ENCODE measurements at regions not wholly inside any gene's neighbourhood (a gene's known extent, or its start where the extent isn't known, plus 50 kb on each side); places are given as distances from the start of the nearest gene placed in this dataset.

GRCh38 chrX:43590150-43590549 lies 65.9 kb upstream of the MAOA start:
- Histone ChIP-seq H3K9me3 (ENCODE audit: control insufficient read depth, insufficient read depth, low read depth, low read length) (no peaks in the 10 kb centered on the region), H3K27ac (ENCODE audit: extremely low read depth, low read depth, low read length) (no peak overlapping the region), H3K36me3 (ENCODE audit: control insufficient read depth in 2 of 2, insufficient read depth in 1 of 2, low read length in 2 of 2) (no peaks in the 10 kb centered on the region), H3K4me1 (ENCODE audit: control insufficient read depth, insufficient read depth, low read length) (no peaks in the 10 kb centered on the region), H3K4me3 (ENCODE audit: low read depth, low read length) (no peak overlapping the region)
- POLR2A ChIA-PET = no interaction called here
- TF ChIP-seq ZNF792 (tag by site-specific recombination; IDR thresholded peaks at IDR 0.05) (no peak), ZSCAN30 (tag by site-specific recombination; IDR thresholded peaks at IDR 0.05) (no peak)
- CTCF ChIA-PET = interaction anchor here (0.6 kb wide), 1 partner anchor 102 kb away, joined by 3 read pairs; no protein-coding TSS in a partner anchor

DNA sequence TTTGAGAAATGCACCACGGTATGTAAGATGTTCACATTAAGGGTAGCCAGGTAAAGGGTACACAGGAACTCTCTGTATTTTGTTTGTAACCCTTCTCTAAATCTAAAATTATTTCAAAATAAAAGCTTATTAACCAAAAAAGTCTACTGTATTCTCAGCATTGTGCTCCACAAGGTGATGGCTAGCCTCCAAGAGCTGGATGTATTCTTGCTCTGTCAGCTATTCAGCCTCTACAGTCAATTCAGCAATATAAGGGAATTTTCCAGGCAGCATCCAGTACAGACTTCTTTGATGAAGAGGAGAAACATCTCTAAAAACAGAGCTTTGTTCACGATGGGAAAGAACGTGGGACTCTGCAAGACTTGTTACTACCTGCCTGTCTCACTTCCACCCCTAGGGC lies 63.5 kb upstream of the MAOA start:
- no peaks in the 10 kb centered on the region for H3K4me1 ChIP-seq (ENCODE audit: control insufficient read depth, insufficient read depth, low read length)
- no peak for TF ChIP-seq ZSCAN18 (tag by site-specific recombination; IDR thresholded peaks at IDR 0.05)
- no peak for TF ChIP-seq KLF10 (tag by site-specific recombination; IDR thresholded peaks at IDR 0.05)
- TF ChIP-seq ZNF76 (tag by site-specific recombination; IDR thresholded peaks at IDR 0.05; ENCODE audit: borderline replicate concordance, low read depth) = no peak
- TF ChIP-seq ZNF324 (tag by site-specific recombination; IDR thresholded peaks at IDR 0.05) = no peak
- TF ChIP-seq KLF1 (tag by site-specific recombination; IDR thresholded peaks at IDR 0.05) = no peak
- no peak for TF ChIP-seq ZNF785 (tag by site-specific recombination; IDR thresholded peaks at IDR 0.05)
- no peaks in the 10 kb centered on the region for H3K36me3 ChIP-seq (ENCODE audit: control insufficient read depth in 2 of 2, insufficient read depth in 1 of 2, low read length in 2 of 2)
- no peak overlapping the region for H3K27ac ChIP-seq (ENCODE audit: extremely low read depth, low read depth, low read length)
- H3K4me3 ChIP-seq (ENCODE audit: low read depth, low read length) = no peak overlapping the region
- ChIA-PET POLR2A (no interaction called here), CTCF (interaction anchor here (0.6 to 1.2 kb wide), 2 partner anchors 62 to 158 kb away, joined by 3 to 4 read pairs; no protein-coding TSS in a partner anchor)
- H3K9me3 ChIP-seq (ENCODE audit: control insufficient read depth, insufficient read depth, low read depth, low read length) = no peaks in the 10 kb centered on the region

- H3K27ac ChIP-seq (ENCODE audit: extremely low read depth, low read depth, low read length) = no peak overlapping the region
- no peaks in the 10 kb centered on the region for H3K4me1 ChIP-seq (ENCODE audit: control insufficient read depth, insufficient read depth, low read length)
- H3K36me3 ChIP-seq (ENCODE audit: control insufficient read depth in 2 of 2, insufficient read depth in 1 of 2, low read length in 2 of 2) = no peaks in the 10 kb centered on the region
- ChIA-PET POLR2A (no interaction called here), CTCF (no interaction called here)
- TF ChIP-seq ZNF426 (tag by site-specific recombination; IDR thresholded peaks at IDR 0.05) (no peak), ZXDB (tag by site-specific recombination; IDR thresholded peaks at IDR 0.05) (no peak), ZNF292 (tag by site-specific recombination; IDR thresholded peaks at IDR 0.05; ENCODE audit: borderline replicate concordance, low read depth) (no peak), ZNF211 (tag by site-specific recombination; IDR thresholded peaks at IDR 0.05; ENCODE audit: low read depth) (no peak), ZNF747 (tag by site-specific recombination; IDR thresholded peaks at IDR 0.05) (no peak), WT1 (tag by site-specific recombination; IDR thresholded peaks at IDR 0.05) (no peak), ZNF530 (tag by site-specific recombination; IDR thresholded peaks at IDR 0.05; ENCODE audit: low read depth) (no peak), ZNF600 (tag by site-specific recombination; IDR thresholded peaks at IDR 0.05) (no peak), ZNF311 (tag by site-specific recombination; IDR thresholded peaks at IDR 0.05; ENCODE audit: borderline replicate concordance) (no peak), ZNF10 (tag by site-specific recombination; IDR thresholded peaks at IDR 0.05) (no peak), ZNF677 (tag by site-specific recombination; IDR thresholded peaks at IDR 0.05) (no peak), PATZ1 (tag by site-specific recombination; IDR thresholded peaks at IDR 0.05) (no peak), ZNF416 (tag by site-specific recombination; IDR thresholded peaks at IDR 0.05) (no peak), ZNF16 (tag by site-specific recombination; IDR thresholded peaks at IDR 0.05; ENCODE audit: low read depth) (no peak), ZNF76 (tag by site-specific recombination; IDR thresholded peaks at IDR 0.05; ENCODE audit: borderline replicate concordance, low read depth) (no peak), ZNF169 (tag by site-specific recombination; IDR thresholded peaks at IDR 0.05) (no peak), ZFP37 (tag by site-specific recombination; IDR thresholded peaks at IDR 0.05) (no peak), ZNF610 (tag by site-specific recombination; IDR thresholded peaks at IDR 0.05; ENCODE audit: borderline replicate concordance) (no peak), ZNF473 (tag by site-specific recombination; IDR thresholded peaks at IDR 0.05) (no peak), ELK4 (IDR thresholded peaks at IDR 0.05; ENCODE audit: borderline replicate concordance, low read depth, low read length) (no peak)
- no peak overlapping the region for H3K4me3 ChIP-seq (ENCODE audit: low read depth, low read length)
- no peaks in the 10 kb centered on the region for H3K9me3 ChIP-seq (ENCODE audit: control insufficient read depth, insufficient read depth, low read depth, low read length)
These were observed 60.2 kb upstream of the MAOA start for GRCh38 chrX:43595931-43596330.
